ENCODE measurements at regions not wholly inside any gene's neighbourhood (a gene's known extent, or its start where the extent isn't known, plus 50 kb on each side); places are given as distances from the start of the nearest gene placed in this dataset.

- Histone ChIP-seq H3K36me3 (ENCODE audit: control insufficient read depth in 2 of 3, insufficient read depth in 3 of 3, low read length in 3 of 3) (no peaks in the 10 kb centered on the region), H3K4me3 (ENCODE audit: low read length in 3 of 3) (no peak overlapping the region), H3K9me3 (ENCODE audit: control insufficient read depth in 2 of 3, insufficient read depth in 1 of 3, low read length in 3 of 3) (no peaks in the 10 kb centered on the region), H3K4me1 (ENCODE audit: control insufficient read depth in 2 of 3, insufficient read depth in 2 of 3, low read depth in 1 of 3, low read length in 3 of 3) (no peaks in the 10 kb centered on the region), H3K27me3 (ENCODE audit: control insufficient read depth, insufficient read depth, low read length) (no peaks in the 10 kb centered on the region), H3K9ac (ENCODE audit: low read length in 3 of 3) (no peak overlapping the region), H3K27ac (ENCODE audit: low read depth in 2 of 2, low read length in 2 of 2) (no peak overlapping the region)
- TF ChIP-seq CTCF (IDR thresholded peaks at IDR 0.05; ENCODE audit: borderline replicate concordance, extremely low read depth, insufficient read depth), result no peak
- intact Hi-C loops (cut with DNase I), result no loop called here
- DNase-seq (no peak), FAIRE-seq (no peak)
These were observed 1316.3 kb downstream of the STIM2 start for GRCh38 chr4:28176942-28177341.

- no peak for TF ChIP-seq CTCF (IDR thresholded peaks at IDR 0.05; ENCODE audit: borderline replicate concordance, extremely low read depth, insufficient read depth)
- intact Hi-C loops (cut with DNase I), result no loop called here
- no peak for FAIRE-seq
- no peak overlapping the region for H3K27ac ChIP-seq (ENCODE audit: low read depth in 2 of 2, low read length in 2 of 2)
- no peak for DNase-seq
- no peaks in the 10 kb centered on the region for H3K4me1 ChIP-seq (ENCODE audit: control insufficient read depth in 2 of 3, insufficient read depth in 2 of 3, low read depth in 1 of 3, low read length in 3 of 3)
- H3K36me3 ChIP-seq (ENCODE audit: control insufficient read depth in 2 of 3, insufficient read depth in 3 of 3, low read length in 3 of 3), result no peaks in the 10 kb centered on the region
- no peak overlapping the region for H3K9ac ChIP-seq (ENCODE audit: low read length in 3 of 3)
- no peaks in the 10 kb centered on the region for H3K27me3 ChIP-seq (ENCODE audit: control insufficient read depth, insufficient read depth, low read length)
- no peak overlapping the region for H3K4me3 ChIP-seq (ENCODE audit: low read length in 3 of 3)
- no peaks in the 10 kb centered on the region for H3K9me3 ChIP-seq (ENCODE audit: control insufficient read depth in 2 of 3, insufficient read depth in 1 of 3, low read length in 3 of 3)
These were observed 1317.0 kb downstream of the STIM2 start for GRCh38 chr4:28177641-28178040.

- Histone ChIP-seq H3K4me1 (ENCODE audit: control insufficient read depth in 2 of 3, insufficient read depth in 2 of 3, low read depth in 1 of 3, low read length in 3 of 3) (no peaks in the 10 kb centered on the region), H3K27me3 (ENCODE audit: control insufficient read depth, insufficient read depth, low read length) (no peaks in the 10 kb centered on the region), H3K4me3 (ENCODE audit: low read length in 3 of 3) (no peak overlapping the region), H3K9me3 (ENCODE audit: control insufficient read depth in 2 of 3, insufficient read depth in 1 of 3, low read length in 3 of 3) (no peaks in the 10 kb centered on the region), H3K36me3 (ENCODE audit: control insufficient read depth in 2 of 3, insufficient read depth in 3 of 3, low read length in 3 of 3) (no peaks in the 10 kb centered on the region), H3K9ac (ENCODE audit: low read length in 3 of 3) (no peak overlapping the region), H3K27ac (ENCODE audit: low read depth in 2 of 2, low read length in 2 of 2) (no peak overlapping the region)
- intact Hi-C loops (cut with DNase I), result no loop called here
- TF ChIP-seq CTCF (IDR thresholded peaks at IDR 0.05; ENCODE audit: borderline replicate concordance, extremely low read depth, insufficient read depth), result no peak
- FAIRE-seq, result no peak
- DNase-seq, result no peak
These were observed 1318.5 kb downstream of the STIM2 start for GRCh38 chr4:28179126-28179525.

- Histone ChIP-seq H3K9ac (ENCODE audit: low read length in 3 of 3) (no peak overlapping the region), H3K9me3 (ENCODE audit: control insufficient read depth in 2 of 3, insufficient read depth in 1 of 3, low read length in 3 of 3) (no peaks in the 10 kb centered on the region), H3K27me3 (ENCODE audit: control insufficient read depth, insufficient read depth, low read length) (no peaks in the 10 kb centered on the region), H3K4me1 (ENCODE audit: control insufficient read depth in 2 of 3, insufficient read depth in 2 of 3, low read depth in 1 of 3, low read length in 3 of 3) (no peaks in the 10 kb centered on the region), H3K27ac (ENCODE audit: low read depth in 2 of 2, low read length in 2 of 2) (no peak overlapping the region), H3K4me3 (ENCODE audit: low read length in 3 of 3) (no peak overlapping the region), H3K36me3 (ENCODE audit: control insufficient read depth in 2 of 3, insufficient read depth in 3 of 3, low read length in 3 of 3) (no peaks in the 10 kb centered on the region)
- no peak for TF ChIP-seq CTCF (IDR thresholded peaks at IDR 0.05; ENCODE audit: borderline replicate concordance, extremely low read depth, insufficient read depth)
- DNase-seq, result no peak
- no peak for FAIRE-seq
- intact Hi-C loops (cut with DNase I), result no loop called here
These were observed 1348.8 kb downstream of the STIM2 start for GRCh38 chr4:28209371-28209924.
